AG04450 (cell line): ENCODE measurements at regions not wholly inside any gene's neighbourhood (a gene's known extent, or its start where the extent isn't known, plus 50 kb on each side); places are given as distances from the start of the nearest gene placed in this dataset.

Source experiments
- CTCF ChIA-PET: fragments of 300-600, 350-600 bp; formaldehyde crosslinking; extraction: SDS; loops from one replicate; lab custom pipeline; 2022; ENCODE audit warnings: antibody characterized with exemption, inconsistent platforms; lab: Charles Lee
- POLR2A ChIA-PET: fragments of 350-600 bp; formaldehyde crosslinking; extraction: SDS; loops from one replicate; lab custom pipeline; 2021; ENCODE audit warnings: antibody characterized with exemption, inconsistent platforms; lab: Yijun Ruan, JAX
- DNase-seq: peaks from one replicate; pipeline ENCODE4 v3.0.0-alpha.2; 2011; ENCODE audit warnings: low read depth, low spot score
- H3K27ac ChIP-seq: one replicate; pipeline ENCODE4 v1.5.1; 2012; ENCODE audit warnings: low read depth, low read length, control low read depth
- H3K27me3 ChIP-seq: one replicate; pipeline ENCODE4 v1.6.0; 2012; ENCODE audit warnings: low read length; ENCODE audit not compliant: control insufficient read depth, insufficient read depth
- H3K4me3 ChIP-seq: 2 replicates; pipeline ENCODE4 v1.5.1; 2011; ENCODE audit warnings: mild to moderate bottlenecking, low read depth, low read length, control low read depth
- H3K9me3 ChIP-seq: 2 replicates; pipeline ENCODE4 v1.5.1; 2012; ENCODE audit warnings: low read length; ENCODE audit not compliant: control insufficient read depth, insufficient read depth
- TF ChIP-seq, protein P1 (sequence below): IDR thresholded peaks from 2 replicates; pipeline ENCODE4 v1.5.1; 2011; ENCODE audit warnings: low read depth, low read length, control low read depth, inconsistent platforms

DNA sequence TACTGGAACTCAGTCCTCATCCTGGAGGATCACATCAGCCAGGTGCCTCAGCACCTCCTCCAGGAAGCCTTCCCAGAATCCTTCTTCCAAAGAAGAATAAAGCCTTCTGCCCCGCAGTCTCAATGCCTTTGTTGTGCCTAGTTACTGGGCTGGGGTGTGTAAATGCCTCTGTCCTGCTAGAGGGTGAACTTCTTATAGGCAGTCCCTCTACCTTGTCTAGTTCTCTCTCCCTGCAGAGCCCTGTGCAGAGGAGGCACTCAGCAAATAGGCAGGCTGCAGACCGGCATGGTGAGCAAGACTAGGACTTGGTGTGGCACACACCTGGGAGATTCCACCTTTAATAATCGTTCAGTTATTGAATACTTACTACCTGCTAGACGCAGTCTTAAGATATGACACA lies 104.7 kb upstream of the PCBD1 start:
- no peak overlapping the region for H3K27ac ChIP-seq
- no peak for DNase-seq
- TF ChIP-seq, protein P1, sequence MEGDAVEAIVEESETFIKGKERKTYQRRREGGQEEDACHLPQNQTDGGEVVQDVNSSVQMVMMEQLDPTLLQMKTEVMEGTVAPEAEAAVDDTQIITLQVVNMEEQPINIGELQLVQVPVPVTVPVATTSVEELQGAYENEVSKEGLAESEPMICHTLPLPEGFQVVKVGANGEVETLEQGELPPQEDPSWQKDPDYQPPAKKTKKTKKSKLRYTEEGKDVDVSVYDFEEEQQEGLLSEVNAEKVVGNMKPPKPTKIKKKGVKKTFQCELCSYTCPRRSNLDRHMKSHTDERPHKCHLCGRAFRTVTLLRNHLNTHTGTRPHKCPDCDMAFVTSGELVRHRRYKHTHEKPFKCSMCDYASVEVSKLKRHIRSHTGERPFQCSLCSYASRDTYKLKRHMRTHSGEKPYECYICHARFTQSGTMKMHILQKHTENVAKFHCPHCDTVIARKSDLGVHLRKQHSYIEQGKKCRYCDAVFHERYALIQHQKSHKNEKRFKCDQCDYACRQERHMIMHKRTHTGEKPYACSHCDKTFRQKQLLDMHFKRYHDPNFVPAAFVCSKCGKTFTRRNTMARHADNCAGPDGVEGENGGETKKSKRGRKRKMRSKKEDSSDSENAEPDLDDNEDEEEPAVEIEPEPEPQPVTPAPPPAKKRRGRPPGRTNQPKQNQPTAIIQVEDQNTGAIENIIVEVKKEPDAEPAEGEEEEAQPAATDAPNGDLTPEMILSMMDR = no peak
- peaks cover 21% of the 10 kb centered on the region for H3K27me3 ChIP-seq
- no peaks in the 10 kb centered on the region for H3K9me3 ChIP-seq
- CTCF ChIA-PET = no interaction called here
- no peak overlapping the region for H3K4me3 ChIP-seq
- POLR2A ChIA-PET = no interaction called here

DNA sequence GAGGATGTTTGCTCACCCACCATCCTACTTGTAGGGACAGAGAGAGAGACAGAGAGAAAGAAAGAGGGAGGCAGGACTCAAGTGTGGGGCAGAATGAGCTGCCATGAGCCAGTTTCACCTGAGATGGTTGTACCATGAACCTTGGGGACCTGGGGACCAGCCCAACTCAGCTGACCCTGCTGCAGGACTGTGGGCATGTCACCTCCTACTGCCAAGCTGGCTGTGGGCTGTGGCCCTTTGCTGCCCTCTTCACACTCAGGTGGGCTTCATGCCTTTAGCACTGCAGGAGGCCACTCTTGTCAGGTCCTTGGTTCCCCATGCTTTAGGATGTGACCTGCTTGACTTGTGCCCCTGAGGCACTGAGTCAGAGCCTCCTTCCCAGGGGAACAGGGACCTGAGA lies 108.2 kb upstream of the PCBD1 start:
- no peak overlapping the region for H3K4me3 ChIP-seq
- CTCF ChIA-PET = no interaction called here
- H3K27ac ChIP-seq = no peak overlapping the region
- POLR2A ChIA-PET = no interaction called here
- no peaks in the 10 kb centered on the region for H3K9me3 ChIP-seq
- TF ChIP-seq, protein P1 = no peak
- peaks cover 21% of the 10 kb centered on the region for H3K27me3 ChIP-seq
- no peak for DNase-seq

GRCh38 chr10:70997236-70997635 lies 108.9 kb upstream of the PCBD1 start:
- CTCF ChIA-PET = no interaction called here
- DNase-seq = no peak
- Histone ChIP-seq H3K27me3 (peaks cover 21% of the 10 kb centered on the region), H3K27ac (no peak overlapping the region), H3K9me3 (no peaks in the 10 kb centered on the region), H3K4me3 (no peak overlapping the region)
- TF ChIP-seq, protein P1 = no peak
- POLR2A ChIA-PET = no interaction called here

DNA sequence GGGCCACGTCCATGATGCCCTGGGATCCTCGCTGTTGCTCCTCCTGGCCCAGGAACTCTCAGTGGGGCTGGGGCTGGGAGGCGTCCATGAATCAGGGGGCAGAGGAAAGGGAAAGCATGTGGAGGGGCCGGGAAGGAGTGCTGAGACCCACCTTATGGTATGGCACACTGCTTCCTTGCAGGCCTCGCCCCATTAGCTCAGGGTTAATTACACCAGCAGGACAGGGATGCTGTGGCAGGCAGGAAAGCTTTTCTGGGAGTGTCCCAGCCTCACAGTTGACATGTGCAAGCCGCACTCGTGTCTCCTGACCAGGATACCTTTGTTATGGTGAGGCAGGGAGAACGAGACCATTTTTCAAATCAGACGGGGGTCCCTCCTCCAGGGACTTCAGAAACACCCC lies 109.7 kb upstream of the PCBD1 start:
- H3K9me3 ChIP-seq = no peaks in the 10 kb centered on the region
- peaks cover 21% of the 10 kb centered on the region for H3K27me3 ChIP-seq
- CTCF ChIA-PET = no interaction called here
- TF ChIP-seq, protein P1 = no peak
- H3K4me3 ChIP-seq = no peak overlapping the region
- DNase-seq = no peak
- H3K27ac ChIP-seq = no peak overlapping the region
- POLR2A ChIA-PET = no interaction called here

DNA sequence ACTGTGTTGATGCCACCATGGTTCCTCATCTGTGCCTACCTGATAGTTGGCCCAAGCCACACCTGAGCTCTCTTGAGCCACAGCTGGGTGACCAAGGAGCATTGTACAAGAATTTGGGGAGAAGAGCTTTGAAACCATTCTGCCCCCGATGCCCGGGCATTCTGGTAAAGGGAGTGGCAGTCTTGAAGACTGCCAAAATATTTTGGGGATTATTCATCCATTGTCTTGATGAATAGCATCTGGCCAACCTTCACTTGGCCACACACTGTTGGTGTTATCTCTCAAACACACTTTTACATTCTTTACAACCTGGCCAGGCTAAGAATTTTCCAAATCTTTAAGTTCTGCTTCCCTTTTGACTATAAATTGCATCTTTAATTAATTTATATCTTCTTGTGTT lies 113.1 kb upstream of the PCBD1 start:
- Histone ChIP-seq H3K27me3 (peaks cover 12% of the 10 kb centered on the region), H3K4me3 (no peak overlapping the region), H3K27ac (no peak overlapping the region), H3K9me3 (no peaks in the 10 kb centered on the region)
- DNase-seq = no peak
- ChIA-PET POLR2A (no interaction called here), CTCF (no interaction called here)
- TF ChIP-seq, protein P1 = no peak
